Keratinocyte (primary cell): ENCODE measurements at regions not wholly inside any gene's neighbourhood (a gene's known extent, or its start where the extent isn't known, plus 50 kb on each side); places are given as distances from the start of the nearest gene placed in this dataset.

Experiments used
- DNase-seq: peaks from one replicate; pipeline ENCODE4 v3.0.0-alpha.2; 2011; ENCODE audit warnings: low read depth, missing footprints, low spot score
- FAIRE-seq: peaks from 2 replicates; lab custom pipeline; 2011; peaks lifted over from hg19 to GRCh38; lab: Jason Lieb, UNC
- H2AFZ ChIP-seq: 2 replicates; pipeline ENCODE4 v1.6.0; 2012; ENCODE audit warnings: low read length, control low read depth, inconsistent platforms; ENCODE audit not compliant: control insufficient read depth
- H3K27ac ChIP-seq: 2 replicates; pipeline ENCODE4 v1.5.1; 2011; ENCODE audit warnings: low read length; ENCODE audit not compliant: control insufficient read depth, insufficient read depth
- H3K27me3 ChIP-seq: 3 replicates; pipeline ENCODE4 v1.6.0; 2011; ENCODE audit warnings: low read length; ENCODE audit not compliant: control insufficient read depth, insufficient read depth; ENCODE audit errors: extremely low read depth
- H3K36me3 ChIP-seq, 2 experiments: 2 replicates in 1 of 2; 3 replicates in 1 of 2; pipeline ENCODE4 v1.5.1; 2011; ENCODE audit warnings: low read length in 2 of 2, mild to moderate bottlenecking in 1 of 2; ENCODE audit not compliant: control insufficient read depth in 2 of 2, insufficient read depth in 2 of 2; ENCODE audit errors: extremely low read depth in 1 of 2
- H3K4me1 ChIP-seq: 3 replicates; pipeline ENCODE4 v1.5.1; 2011; ENCODE audit warnings: low read length; ENCODE audit not compliant: control insufficient read depth, insufficient read depth; ENCODE audit errors: extremely low read depth
- H3K4me2 ChIP-seq: 3 replicates; pipeline ENCODE4 v1.6.0; 2011; ENCODE audit warnings: low read depth, low read length; ENCODE audit not compliant: control insufficient read depth, insufficient read depth; ENCODE audit errors: extremely low read depth
- H3K4me3 ChIP-seq, 3 experiments: fragments of 200-600 bp in 1 of 3; sonication (generic) in 1 of 3; 2 replicates in 2 of 3; 3 replicates in 1 of 3; pipeline ENCODE4 v1.5.1; 2011 to 2016; ENCODE audit warnings: low read length in 3 of 3, mild to moderate bottlenecking in 3 of 3, control low read depth in 2 of 3, inconsistent platforms in 1 of 3, low read depth in 1 of 3, mixed read lengths in 1 of 3, mixed run types in 1 of 3, moderate library complexity in 1 of 3; ENCODE audit not compliant: control insufficient read depth in 2 of 3, insufficient read depth in 2 of 3; ENCODE audit errors: extremely low read depth in 1 of 3
- H3K79me2 ChIP-seq: 2 replicates; pipeline ENCODE4 v1.6.0; 2012; ENCODE audit warnings: low read length; ENCODE audit not compliant: control insufficient read depth, insufficient read depth
- H3K9ac ChIP-seq: 3 replicates; pipeline ENCODE4 v1.6.0; 2011; ENCODE audit warnings: low read length; ENCODE audit not compliant: control insufficient read depth, insufficient read depth; ENCODE audit errors: extremely low read depth
- H3K9me1 ChIP-seq: 3 replicates; pipeline ENCODE4 v1.6.0; 2011; ENCODE audit warnings: low read length; ENCODE audit not compliant: control insufficient read depth, insufficient read depth; ENCODE audit errors: extremely low read depth
- H3K9me3 ChIP-seq: 2 replicates; pipeline ENCODE4 v1.5.1; 2012; ENCODE audit warnings: low read depth, low read length; ENCODE audit not compliant: control insufficient read depth
- H4K20me1 ChIP-seq: 3 replicates; pipeline ENCODE4 v1.6.0; 2011; ENCODE audit warnings: low read length; ENCODE audit not compliant: control insufficient read depth, insufficient read depth; ENCODE audit errors: extremely low read depth
- EZH2 ChIP-seq: IDR thresholded peaks from one replicate; pipeline ENCODE4 v1.6.1; 2012; ENCODE audit warnings: inconsistent platforms, mild to moderate bottlenecking, low read length, moderate library complexity
- dilution Hi-C: fragments of 300-500 bp; cut with MboI; formaldehyde crosslinking; loops from one replicate; pipeline ENCODE4 v1.7.0; 2020; ENCODE audit warnings: low sequenced_read_pairs; ENCODE audit not compliant: extremely low pct_ligation_motif_present
- TF ChIP-seq, protein P1 (sequence below), 3 experiments: IDR thresholded peaks in 1 of 3; conservative IDR thresholded peaks in 1 of 3; optimal IDR thresholded peaks in 1 of 3; 2 replicates in 2 of 3; 3 replicates in 1 of 3; pipeline versions ENCODE3 to v1.5.1; 2011; ENCODE audit warnings: low read length in 3 of 3, mild to moderate bottlenecking in 3 of 3, moderate library complexity in 2 of 3, control low read depth in 1 of 3, inconsistent platforms in 1 of 3; ENCODE audit not compliant: insufficient read depth in 2 of 3; ENCODE audit errors: extremely low read depth in 1 of 3

DNA sequence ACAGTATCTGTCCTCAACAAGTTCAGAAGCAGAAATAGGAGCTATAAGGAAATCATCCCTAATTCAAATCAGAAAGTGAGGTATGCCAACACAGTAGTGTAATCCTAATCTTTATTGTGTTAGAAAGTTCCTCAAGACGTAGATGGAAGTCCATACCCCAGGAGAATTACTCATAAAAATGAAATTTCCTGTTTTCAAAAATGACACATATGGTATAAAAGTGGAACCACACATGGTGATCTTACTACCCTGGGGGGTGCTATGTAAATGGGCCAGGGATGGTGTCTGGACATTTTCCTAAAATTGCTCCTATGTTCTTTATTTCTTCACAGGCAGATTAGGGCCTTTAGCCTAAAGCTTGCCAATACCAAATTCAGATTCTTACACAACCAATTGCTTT is 204.1 kb downstream of the ARRDC4 start:
- Histone ChIP-seq H2AFZ (no peak overlapping the region), H3K4me2 (peak overlapping the region; percentile 42), H4K20me1 (no peaks in the 10 kb centered on the region), H3K4me3 (no peak overlapping the region), H3K9me3 (peaks cover 8% of the 10 kb centered on the region), H3K36me3 (no peaks in the 10 kb centered on the region), H3K9ac (no peak overlapping the region), H3K27ac (peak overlapping the region; percentile 83), H3K4me1 (peaks cover 35% of the 10 kb centered on the region), H3K9me1 (no peaks in the 10 kb centered on the region), H3K79me2 (no peaks in the 10 kb centered on the region), H3K27me3 (no peaks in the 10 kb centered on the region)
- no peak for DNase-seq
- TF ChIP-seq, protein P1, sequence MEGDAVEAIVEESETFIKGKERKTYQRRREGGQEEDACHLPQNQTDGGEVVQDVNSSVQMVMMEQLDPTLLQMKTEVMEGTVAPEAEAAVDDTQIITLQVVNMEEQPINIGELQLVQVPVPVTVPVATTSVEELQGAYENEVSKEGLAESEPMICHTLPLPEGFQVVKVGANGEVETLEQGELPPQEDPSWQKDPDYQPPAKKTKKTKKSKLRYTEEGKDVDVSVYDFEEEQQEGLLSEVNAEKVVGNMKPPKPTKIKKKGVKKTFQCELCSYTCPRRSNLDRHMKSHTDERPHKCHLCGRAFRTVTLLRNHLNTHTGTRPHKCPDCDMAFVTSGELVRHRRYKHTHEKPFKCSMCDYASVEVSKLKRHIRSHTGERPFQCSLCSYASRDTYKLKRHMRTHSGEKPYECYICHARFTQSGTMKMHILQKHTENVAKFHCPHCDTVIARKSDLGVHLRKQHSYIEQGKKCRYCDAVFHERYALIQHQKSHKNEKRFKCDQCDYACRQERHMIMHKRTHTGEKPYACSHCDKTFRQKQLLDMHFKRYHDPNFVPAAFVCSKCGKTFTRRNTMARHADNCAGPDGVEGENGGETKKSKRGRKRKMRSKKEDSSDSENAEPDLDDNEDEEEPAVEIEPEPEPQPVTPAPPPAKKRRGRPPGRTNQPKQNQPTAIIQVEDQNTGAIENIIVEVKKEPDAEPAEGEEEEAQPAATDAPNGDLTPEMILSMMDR (optimal IDR thresholded peaks at IDR 0.05 in 1 of 3, IDR thresholded peaks at IDR 0.05 in 1 of 3, conservative IDR thresholded peaks at IDR 0.05 in 1 of 3; ENCODE audit: extremely low read depth in 1 of 3, insufficient read depth in 2 of 3, low read length in 3 of 3): no peak
- no peak for TF ChIP-seq EZH2
- FAIRE-seq: no peak
- dilution Hi-C loops: no loop called here

DNA sequence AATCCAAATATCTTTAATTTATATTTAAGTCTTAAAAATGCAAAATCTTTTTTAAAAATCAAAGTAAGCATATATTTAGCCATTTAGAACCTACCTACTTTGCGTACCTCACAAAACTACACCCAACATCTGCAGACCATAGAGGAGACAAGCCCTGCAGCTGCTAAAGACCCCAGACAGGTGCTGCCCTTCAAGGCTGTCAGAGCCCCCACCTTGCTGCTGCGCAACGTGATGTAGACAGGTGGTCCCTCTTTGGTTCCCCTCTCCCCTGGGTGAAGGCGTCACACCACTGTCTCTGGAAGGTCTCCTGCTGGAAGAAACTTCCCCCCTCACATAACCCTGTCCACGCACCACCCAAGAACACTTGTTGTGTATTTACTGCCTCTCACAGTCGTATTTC is 204.5 kb downstream of the ARRDC4 start:
- Histone ChIP-seq H3K27ac (peak overlapping the region; percentile 83), H3K9ac (peak overlapping the region; percentile 45), H3K27me3 (no peaks in the 10 kb centered on the region), H3K4me1 (peaks cover 34% of the 10 kb centered on the region), H2AFZ (no peak overlapping the region), H3K4me2 (peak overlapping the region; percentile 55), H3K4me3 (peak overlapping the region in 2 of 3 experiments; percentile 1 to 4), H3K9me1 (no peaks in the 10 kb centered on the region), H3K79me2 (no peaks in the 10 kb centered on the region), H4K20me1 (no peaks in the 10 kb centered on the region), H3K9me3 (peaks cover 8% of the 10 kb centered on the region), H3K36me3 (no peaks in the 10 kb centered on the region)
- no peak for FAIRE-seq
- DNase-seq: no peak
- TF ChIP-seq, protein P1 (optimal IDR thresholded peaks at IDR 0.05 in 1 of 3, IDR thresholded peaks at IDR 0.05 in 1 of 3, conservative IDR thresholded peaks at IDR 0.05 in 1 of 3; ENCODE audit: extremely low read depth in 1 of 3, insufficient read depth in 2 of 3, low read length in 3 of 3): no peak
- no peak for TF ChIP-seq EZH2
- dilution Hi-C loops: no loop called here
